Omental fat pad (tissue), 3 donors: ENCODE measurements at regions not wholly inside any gene's neighbourhood (a gene's known extent, or its start where the extent isn't known, plus 50 kb on each side); places are given as distances from the start of the nearest gene placed in this dataset.
"Not testable (repeated sequence)": the region's sequence is repeated elsewhere in the genome, so short reads cannot be mapped to it uniquely, and the experiment has no call there.

Experiments
- ATAC-seq: fragments of 150-250 bp; one replicate; pipeline ENCODE4 v1.9.1; 2016; ENCODE audit warnings: mild to moderate bottlenecking, moderate library complexity; ENCODE audit not compliant: low FRiP score
- DNase-seq: peaks from one replicate; pipeline ENCODE4 v3.0.0-alpha.2; 2019; ENCODE audit warnings: low spot score
- CTCF ChIP-seq, 3 donors: fragments of 450-650 bp; IDR thresholded peaks; one replicate each; pipeline ENCODE4 v1.5.1; 2016 to 2017; ENCODE audit warnings: antibody characterized with exemption in 3 of 3, mild to moderate bottlenecking in 3 of 3, moderate library complexity in 2 of 3

GRCh38 chr5:136457390-136458013 is 92.2 kb upstream of the TRPC7 start:
- TF ChIP-seq CTCF (IDR thresholded peaks at IDR 0.05): no peak
- DNase-seq (no peak), ATAC-seq (no peak)

- no peak for DNase-seq
- ATAC-seq: no peak
- no peak for TF ChIP-seq CTCF (IDR thresholded peaks at IDR 0.05)
These were observed 90.1 kb upstream of the TRPC7 start for GRCh38 chr5:136455409-136455808.

GRCh38 chr5:136453986-136454758 is 88.8 kb upstream of the TRPC7 start:
- ATAC-seq: no peak
- TF ChIP-seq CTCF (IDR thresholded peaks at IDR 0.05): no peak
- DNase-seq: no peak

GRCh38 chr5:136453199-136453598 is 87.9 kb upstream of the TRPC7 start:
- ATAC-seq (no peak), DNase-seq (no peak)
- TF ChIP-seq CTCF (IDR thresholded peaks at IDR 0.05): no peak

- ATAC-seq, DNase-seq: not testable (repeated sequence)
These were observed 82.2 kb upstream of the TRPC7 start for GRCh38 chr5:136447576-136447975.

GRCh38 chr5:136446565-136446964 is 81.2 kb upstream of the TRPC7 start:
- no peak for DNase-seq
- ATAC-seq: no peak
- no peak for TF ChIP-seq CTCF (IDR thresholded peaks at IDR 0.05)

GRCh38 chr5:136444099-136444498 is 78.8 kb upstream of the TRPC7 start:
- not testable (repeated sequence) for ATAC-seq

GRCh38 chr5:136439367-136439766 is 74.0 kb upstream of the TRPC7 start:
- DNase-seq: no peak
- ATAC-seq: no peak
- no peak for TF ChIP-seq CTCF (IDR thresholded peaks at IDR 0.05)

More at GRCh38 chr5:136444099-136444498, 78.8 kb upstream of the TRPC7 start:
- not testable (repeated sequence) for DNase-seq
